Endothelial cell of umbilical vein (primary cell): ENCODE measurements at regions not wholly inside any gene's neighbourhood (a gene's known extent, or its start where the extent isn't known, plus 50 kb on each side); places are given as distances from the start of the nearest gene placed in this dataset.

Experiments
- BruUV-seq: library from RNA; stranded (reverse); fragments of 400-500 nt; replicated peaks from 2 replicates; lab custom pipeline; 2021; lab: Mats Ljungman, UMichigan
- CTCF ChIA-PET: fragments of 300-600, 350-600 bp; sonication (Branson Sonifier 250); formaldehyde crosslinking; loops from one replicate; lab custom pipeline; 2021; ENCODE audit warnings: antibody characterized with exemption, inconsistent platforms; lab: Charles Lee
- POLR2A ChIA-PET: fragments of 300-600, 350-600 bp; sonication (Branson Sonifier 250); formaldehyde crosslinking; loops from one replicate; lab custom pipeline; 2021; ENCODE audit warnings: antibody characterized with exemption, inconsistent platforms; lab: Charles Lee
- DNase-seq: peaks from one replicate; pipeline ENCODE4 v3.0.0-alpha.2; 2011; ENCODE audit warnings: low read depth, low spot score
- FAIRE-seq: peaks from 2 replicates; lab custom pipeline; 2011; peaks lifted over from hg19 to GRCh38; lab: Jason Lieb, UNC
- H2AFZ ChIP-seq: 2 replicates; pipeline ENCODE4 v1.6.0; 2012; ENCODE audit warnings: low read depth, low read length, control low read depth, inconsistent platforms
- H3K27ac ChIP-seq: 2 replicates; pipeline ENCODE4 v1.5.1; 2011; ENCODE audit warnings: low read depth, mild to moderate bottlenecking, control low read depth, low read length, moderate library complexity; ENCODE audit not compliant: insufficient read depth
- H3K27me3 ChIP-seq, 2 experiments: 2 replicates each; pipeline versions ENCODE4 v1.6.0 to v1.6.1; 2011; ENCODE audit warnings: low read length in 2 of 2, mixed read lengths in 1 of 2; ENCODE audit not compliant: control insufficient read depth in 2 of 2, insufficient read depth in 2 of 2
- H3K36me3 ChIP-seq, 2 experiments: 2 replicates in 1 of 2; 3 replicates in 1 of 2; pipeline ENCODE4 v1.5.1; 2011; ENCODE audit warnings: low read length in 2 of 2, mild to moderate bottlenecking in 1 of 2, moderate library complexity in 1 of 2; ENCODE audit not compliant: control insufficient read depth in 2 of 2, insufficient read depth in 2 of 2; ENCODE audit errors: extremely low read depth in 1 of 2
- H3K4me1 ChIP-seq: 3 replicates; pipeline ENCODE4 v1.5.1; 2011; ENCODE audit warnings: mild to moderate bottlenecking, low read length; ENCODE audit not compliant: control insufficient read depth, insufficient read depth; ENCODE audit errors: extremely low read depth
- H3K4me2 ChIP-seq: 2 replicates; pipeline ENCODE4 v1.6.1; 2011; ENCODE audit warnings: low read length, control low read depth, mixed read lengths; ENCODE audit not compliant: insufficient read depth
- H3K4me3 ChIP-seq, 3 experiments: fragments of 200-600 bp in 1 of 3; sonication (generic), shearing (Covaris generic) in 1 of 3; replicated peaks in 1 of 3; 2 replicates each; pipeline ENCODE4 v1.5.1; 2011 to 2016; ENCODE audit warnings: control low read depth in 3 of 3, low read length in 3 of 3, mild to moderate bottlenecking in 2 of 3, inconsistent platforms in 1 of 3, low read depth in 1 of 3, moderate library complexity in 1 of 3; ENCODE audit not compliant: insufficient read depth in 1 of 3
- H3K79me2 ChIP-seq: 2 replicates; pipeline ENCODE4 v1.6.0; 2012; ENCODE audit warnings: low read length, inconsistent platforms; ENCODE audit not compliant: control insufficient read depth, insufficient read depth
- H3K9ac ChIP-seq: replicated peaks from 2 replicates; pipeline ENCODE3; 2011; ENCODE audit warnings: low read length, control low read depth; ENCODE audit not compliant: insufficient read depth; ENCODE audit errors: extremely low read depth
- H3K9me1 ChIP-seq: replicated peaks from 3 replicates; pipeline ENCODE4 v1.6.0; 2011; ENCODE audit warnings: mild to moderate bottlenecking, low read length; ENCODE audit not compliant: control insufficient read depth, insufficient read depth; ENCODE audit errors: extremely low read depth
- H3K9me3 ChIP-seq: replicated peaks from 2 replicates; pipeline ENCODE4 v1.5.1; 2012; ENCODE audit warnings: low read length, inconsistent platforms; ENCODE audit not compliant: control insufficient read depth, insufficient read depth
- H4K20me1 ChIP-seq: replicated peaks from 2 replicates; pipeline ENCODE3; 2011; ENCODE audit warnings: mild to moderate bottlenecking, low read length; ENCODE audit not compliant: control insufficient read depth, insufficient read depth; ENCODE audit errors: extremely low read depth
- CTCF ChIP-seq, 2 donors: IDR thresholded peaks; 1 replicate in 1 of 2; 2 replicates in 1 of 2; pipeline ENCODE4 v1.5.1; 2011; ENCODE audit warnings: low read length in 2 of 2, mild to moderate bottlenecking in 2 of 2, moderate library complexity in 2 of 2, control low read depth in 1 of 2, inconsistent platforms in 1 of 2, low read depth in 1 of 2; ENCODE audit not compliant: insufficient read depth in 1 of 2; ENCODE audit errors: extremely low read depth in 1 of 2
- EZH2 ChIP-seq: IDR thresholded peaks from 2 replicates; pipeline ENCODE4 v1.6.1; 2012; ENCODE audit warnings: borderline replicate concordance, low read depth, mild to moderate bottlenecking, moderate library complexity, low read length, inconsistent platforms; ENCODE audit not compliant: severe bottlenecking
- FOS ChIP-seq: IDR thresholded peaks from 2 replicates; pipeline ENCODE4 v1.6.1; 2011; ENCODE audit warnings: mild to moderate bottlenecking, low read length, moderate library complexity, borderline replicate concordance; ENCODE audit not compliant: insufficient read depth
- GATA2 ChIP-seq: IDR thresholded peaks from 2 replicates; pipeline ENCODE4 v1.7.0; 2011; ENCODE audit warnings: low read depth, mild to moderate bottlenecking, moderate library complexity, mixed read lengths, low read length; ENCODE audit not compliant: insufficient read length, insufficient read depth
- JUN ChIP-seq: IDR thresholded peaks from 2 replicates; pipeline ENCODE4 v1.6.1; 2011; ENCODE audit warnings: borderline replicate concordance, low read depth; ENCODE audit not compliant: insufficient read length, insufficient read depth
- MAX ChIP-seq: IDR thresholded peaks from 2 replicates; pipeline ENCODE4 v1.6.1; 2011; ENCODE audit not compliant: insufficient read depth, insufficient read length
- MYC ChIP-seq: IDR thresholded peaks from one replicate; pipeline ENCODE4 v1.6.1; 2011; ENCODE audit warnings: mild to moderate bottlenecking, low read depth, low read length
- POLR2A ChIP-seq: IDR thresholded peaks from 2 replicates; pipeline ENCODE4 v1.6.1; 2012; ENCODE audit warnings: low read depth, mild to moderate bottlenecking, control low read depth, low read length
- POLR2AphosphoS5 ChIP-seq: IDR thresholded peaks from 2 replicates; pipeline ENCODE4 v1.6.1; 2012; ENCODE audit warnings: low read depth, mild to moderate bottlenecking, control low read depth, low read length, moderate library complexity; ENCODE audit not compliant: insufficient read depth
- dilution Hi-C: fragments of 300-500 bp; cut with MboI; formaldehyde crosslinking; loops from one replicate; pipeline ENCODE4 v1.15.0; 2019; ENCODE audit warnings: low sequenced_read_pairs; ENCODE audit not compliant: extremely low pct_ligation_motif_present
- intact Hi-C: fragments of 100-400 bp; cut with micrococcal nuclease; formaldehyde crosslinking; loops from one replicate; pipeline ENCODE4 v1.10.0; 2022

GRCh38 chr2:7119132-7119835 lies 202.1 kb downstream of the RNF144A start:
- no peak for DNase-seq
- Histone ChIP-seq H3K79me2 (no peaks in the 10 kb centered on the region), H3K9me3 (no peaks in the 10 kb centered on the region), H3K9me1 (no peaks in the 10 kb centered on the region), H3K9ac (no peak overlapping the region), H3K4me1 (no peaks in the 10 kb centered on the region), H3K4me3 (no peak overlapping the region), H2AFZ (no peak overlapping the region), H3K4me2 (no peak overlapping the region), H3K27ac (no peak overlapping the region), H4K20me1 (no peaks in the 10 kb centered on the region), H3K36me3 (no peaks in the 10 kb centered on the region), H3K27me3 (peaks cover 0 to 2% of the 10 kb centered on the region in 2 experiments)
- intact Hi-C loops: loop anchor here (2.0 kb wide), 1 partner anchor 1568 kb away; no protein-coding TSS in a partner anchor
- peak; percentile 8 for FAIRE-seq
- dilution Hi-C loops: no loop called here
- TF ChIP-seq POLR2AphosphoS5: no peak
- TF ChIP-seq POLR2A: no peak
- TF ChIP-seq CTCF (IDR thresholded peaks at IDR 0.05; ENCODE audit: extremely low read depth in 1 of 2, insufficient read depth in 1 of 2, low read depth in 1 of 2, low read length in 2 of 2): peak in 1 of 2 donors; percentile 12
- no TSS peak for BruUV-seq
- ChIA-PET POLR2A (no interaction called here), CTCF (no interaction called here)

GRCh38 chr2:7121851-7122250 lies 204.6 kb downstream of the RNF144A start:
- Histone ChIP-seq H3K27ac (no peak overlapping the region), H3K27me3 (no peaks in the 10 kb centered on the region), H2AFZ (no peak overlapping the region), H3K4me1 (no peaks in the 10 kb centered on the region), H3K9me3 (no peaks in the 10 kb centered on the region), H3K9ac (no peak overlapping the region), H3K36me3 (no peaks in the 10 kb centered on the region), H3K79me2 (no peaks in the 10 kb centered on the region), H3K4me3 (no peak overlapping the region), H3K9me1 (no peaks in the 10 kb centered on the region), H3K4me2 (no peak overlapping the region), H4K20me1 (no peaks in the 10 kb centered on the region)
- ChIA-PET CTCF (no interaction called here), POLR2A (no interaction called here)
- dilution Hi-C loops (no loop called here), intact Hi-C loops (no loop called here)
- no peak for TF ChIP-seq GATA2
- TF ChIP-seq EZH2: no peak
- no peak for TF ChIP-seq JUN
- TF ChIP-seq MYC: no peak
- no peak for TF ChIP-seq POLR2A
- TF ChIP-seq CTCF (IDR thresholded peaks at IDR 0.05; ENCODE audit: extremely low read depth in 1 of 2, insufficient read depth in 1 of 2, low read depth in 1 of 2, low read length in 2 of 2): no peak
- no peak for TF ChIP-seq FOS
- no peak for TF ChIP-seq MAX
- no peak for TF ChIP-seq POLR2AphosphoS5
- FAIRE-seq: no peak
- BruUV-seq: no TSS peak
- no peak for DNase-seq
